Activated CD8-positive, alpha-beta memory T cell treated with anti-CD3 and anti-CD28 coated beads, Interleukin-2, amount 10 ng/mL, durations not matched to agents 7 days and 5 days (primary cell): ENCODE measurements at regions not wholly inside any gene's neighbourhood (a gene's known extent, or its start where the extent isn't known, plus 50 kb on each side); places are given as distances from the start of the nearest gene placed in this dataset.

Experiments used
- ATAC-seq: fragments of 150-1000 bp; cut with Tn5 transposase; one replicate; pipeline ENCODE4 v1.10.0; 2021; ENCODE audit warnings: moderate library complexity
- CTCF ChIA-PET: fragments of 350-600 bp; sonication (Branson Sonifier 250); formaldehyde crosslinking; loops from one replicate; lab custom pipeline; 2021; ENCODE audit warnings: antibody characterized with exemption; lab: Charles Lee
- DNase-seq: peaks from one replicate; pipeline ENCODE4 v3.0.0-alpha.2; 2020
- H3K27ac Mint-ChIP-seq: one replicate; pipeline ENCODE4 v1.8.0; 2021; ENCODE audit warnings: mild to moderate bottlenecking, mixed read lengths
- H3K27me3 Mint-ChIP-seq: one replicate; pipeline ENCODE4 v1.8.0; 2021; ENCODE audit warnings: mixed read lengths
- H3K36me3 Mint-ChIP-seq: one replicate; pipeline ENCODE4 v1.8.0; 2021; ENCODE audit warnings: mild to moderate bottlenecking, mixed read lengths
- H3K4me1 Mint-ChIP-seq: one replicate; pipeline ENCODE4 v1.8.0; 2021; ENCODE audit warnings: mixed read lengths
- H3K4me3 Mint-ChIP-seq: one replicate; pipeline ENCODE4 v1.8.0; 2021; ENCODE audit warnings: mild to moderate bottlenecking, moderate library complexity, mixed read lengths
- H3K9me3 Mint-ChIP-seq: one replicate; pipeline ENCODE4 v1.8.0; 2022; ENCODE audit warnings: low read depth, mixed read lengths

GRCh38 chr2:49260979-49261538 lies 106.7 kb upstream of the FSHR start:
- CTCF ChIA-PET: no interaction called here
- no peaks in the 10 kb centered on the region for H3K9me3 Mint-ChIP-seq
- DNase-seq: no peak
- no peak overlapping the region for H3K4me3 Mint-ChIP-seq
- H3K36me3 Mint-ChIP-seq: no peaks in the 10 kb centered on the region
- no peaks in the 10 kb centered on the region for H3K27me3 Mint-ChIP-seq
- ATAC-seq: no peak
- no peak overlapping the region for H3K27ac Mint-ChIP-seq
- H3K4me1 Mint-ChIP-seq: no peaks in the 10 kb centered on the region

- CTCF ChIA-PET: no interaction called here
- Mint-ChIP-seq H3K4me3 (no peak overlapping the region), H3K36me3 (no peaks in the 10 kb centered on the region), H3K9me3 (no peaks in the 10 kb centered on the region), H3K27me3 (no peaks in the 10 kb centered on the region), H3K27ac (no peak overlapping the region), H3K4me1 (no peaks in the 10 kb centered on the region)
- DNase-seq: no peak
- no peak for ATAC-seq
Measured at GRCh38 chr2:49259926-49260325, 105.6 kb upstream of the FSHR start.

- Mint-ChIP-seq H3K9me3 (peaks cover 3% of the 10 kb centered on the region), H3K4me3 (no peak overlapping the region), H3K4me1 (no peaks in the 10 kb centered on the region), H3K36me3 (no peaks in the 10 kb centered on the region), H3K27ac (no peak overlapping the region), H3K27me3 (no peaks in the 10 kb centered on the region)
- DNase-seq (no peak), ATAC-seq (no peak)
- CTCF ChIA-PET: no interaction called here
Measured at GRCh38 chr2:49255409-49255971, 101.2 kb upstream of the FSHR start.

- no peaks in the 10 kb centered on the region for H3K36me3 Mint-ChIP-seq
- ATAC-seq: no peak
- H3K4me1 Mint-ChIP-seq: no peaks in the 10 kb centered on the region
- H3K27me3 Mint-ChIP-seq: no peaks in the 10 kb centered on the region
- peaks cover 3% of the 10 kb centered on the region for H3K9me3 Mint-ChIP-seq
- H3K27ac Mint-ChIP-seq: no peak overlapping the region
- DNase-seq: no peak
- H3K4me3 Mint-ChIP-seq: no peak overlapping the region
- CTCF ChIA-PET: no interaction called here
Measured at GRCh38 chr2:49254401-49254800, 100.1 kb upstream of the FSHR start.

GRCh38 chr2:49251766-49252165 lies 97.5 kb upstream of the FSHR start:
- CTCF ChIA-PET: no interaction called here
- Mint-ChIP-seq H3K36me3 (no peaks in the 10 kb centered on the region), H3K4me3 (no peak overlapping the region), H3K4me1 (no peaks in the 10 kb centered on the region), H3K9me3 (peaks cover 3% of the 10 kb centered on the region), H3K27me3 (no peaks in the 10 kb centered on the region), H3K27ac (no peak overlapping the region)
- no peak for DNase-seq
- ATAC-seq: no peak

- no peak for ATAC-seq
- H3K4me3 Mint-ChIP-seq: no peak overlapping the region
- CTCF ChIA-PET: no interaction called here
- peaks cover 3% of the 10 kb centered on the region for H3K9me3 Mint-ChIP-seq
- H3K36me3 Mint-ChIP-seq: no peaks in the 10 kb centered on the region
- no peaks in the 10 kb centered on the region for H3K4me1 Mint-ChIP-seq
- no peak for DNase-seq
- no peaks in the 10 kb centered on the region for H3K27me3 Mint-ChIP-seq
- H3K27ac Mint-ChIP-seq: no peak overlapping the region
Measured at GRCh38 chr2:49251251-49251650, 96.9 kb upstream of the FSHR start.

GRCh38 chr2:49248506-49248905 lies 94.2 kb upstream of the FSHR start:
- ATAC-seq (no peak), DNase-seq (no peak)
- CTCF ChIA-PET: interaction anchor here (0.9 kb wide), 1 partner anchor 14 kb away, joined by 3 read pairs; no protein-coding TSS in a partner anchor
- Mint-ChIP-seq H3K4me1 (no peaks in the 10 kb centered on the region), H3K27me3 (no peaks in the 10 kb centered on the region), H3K36me3 (no peaks in the 10 kb centered on the region), H3K4me3 (no peak overlapping the region), H3K27ac (no peak overlapping the region), H3K9me3 (peaks cover 7% of the 10 kb centered on the region)

- H3K27me3 Mint-ChIP-seq: no peaks in the 10 kb centered on the region
Measured at GRCh38 chr2:49241991-49242390, 87.7 kb upstream of the FSHR start.

GRCh38 chr2:49241501-49241900 lies 87.2 kb upstream of the FSHR start:
- Mint-ChIP-seq H3K4me3 (no peak overlapping the region), H3K27me3 (no peaks in the 10 kb centered on the region), H3K4me1 (no peaks in the 10 kb centered on the region), H3K27ac (no peak overlapping the region), H3K36me3 (no peaks in the 10 kb centered on the region), H3K9me3 (peaks cover 7% of the 10 kb centered on the region)
- CTCF ChIA-PET: no interaction called here
- no peak for ATAC-seq
- DNase-seq: no peak

More at GRCh38 chr2:49241991-49242390, 87.7 kb upstream of the FSHR start:
- ATAC-seq: no peak
- DNase-seq: no peak
- no peaks in the 10 kb centered on the region for H3K36me3 Mint-ChIP-seq
- H3K9me3 Mint-ChIP-seq: peaks cover 7% of the 10 kb centered on the region
- no peak overlapping the region for H3K4me3 Mint-ChIP-seq
- H3K4me1 Mint-ChIP-seq: no peaks in the 10 kb centered on the region
- H3K27ac Mint-ChIP-seq: no peak overlapping the region
- CTCF ChIA-PET: no interaction called here

- Mint-ChIP-seq H3K27me3 (no peaks in the 10 kb centered on the region), H3K4me3 (no peak overlapping the region), H3K9me3 (peaks cover 8% of the 10 kb centered on the region), H3K36me3 (no peaks in the 10 kb centered on the region), H3K27ac (no peak overlapping the region), H3K4me1 (no peaks in the 10 kb centered on the region)
- ATAC-seq (no peak), DNase-seq (no peak)
- CTCF ChIA-PET: no interaction called here
Measured at GRCh38 chr2:49240608-49241007, 86.3 kb upstream of the FSHR start.

GRCh38 chr2:49238604-49238960 lies 84.3 kb upstream of the FSHR start:
- H3K9me3 Mint-ChIP-seq: peaks cover 4% of the 10 kb centered on the region
- no peak overlapping the region for H3K4me3 Mint-ChIP-seq
- no peak for ATAC-seq
- CTCF ChIA-PET: no interaction called here
- H3K27me3 Mint-ChIP-seq: no peaks in the 10 kb centered on the region
- H3K36me3 Mint-ChIP-seq: no peaks in the 10 kb centered on the region
- H3K27ac Mint-ChIP-seq: no peak overlapping the region
- no peak for DNase-seq
- H3K4me1 Mint-ChIP-seq: no peaks in the 10 kb centered on the region

GRCh38 chr2:49237867-49238603 lies 83.7 kb upstream of the FSHR start:
- no peak for ATAC-seq
- CTCF ChIA-PET: no interaction called here
- H3K4me1 Mint-ChIP-seq: no peaks in the 10 kb centered on the region
- no peaks in the 10 kb centered on the region for H3K27me3 Mint-ChIP-seq
- no peak overlapping the region for H3K4me3 Mint-ChIP-seq
- DNase-seq: no peak
- H3K9me3 Mint-ChIP-seq: peaks cover 4% of the 10 kb centered on the region
- no peaks in the 10 kb centered on the region for H3K36me3 Mint-ChIP-seq
- no peak overlapping the region for H3K27ac Mint-ChIP-seq

- DNase-seq: no peak
- H3K4me3 Mint-ChIP-seq: no peak overlapping the region
- CTCF ChIA-PET: no interaction called here
Measured at GRCh38 chr2:49236316-49236715, 82.0 kb upstream of the FSHR start.

GRCh38 chr2:49226360-49226759 lies 72.0 kb upstream of the FSHR start:
- DNase-seq (no peak), ATAC-seq (no peak)
- H3K27me3 Mint-ChIP-seq: no peaks in the 10 kb centered on the region
- CTCF ChIA-PET: no interaction called here
- H3K9me3 Mint-ChIP-seq: no peaks in the 10 kb centered on the region
- no peak overlapping the region for H3K4me3 Mint-ChIP-seq
- H3K36me3 Mint-ChIP-seq: no peaks in the 10 kb centered on the region
- H3K4me1 Mint-ChIP-seq: no peaks in the 10 kb centered on the region
- no peak overlapping the region for H3K27ac Mint-ChIP-seq

More at GRCh38 chr2:49236316-49236715, 82.0 kb upstream of the FSHR start:
- H3K4me1 Mint-ChIP-seq: no peaks in the 10 kb centered on the region
- H3K27ac Mint-ChIP-seq: no peak overlapping the region
- no peak for ATAC-seq
- no peaks in the 10 kb centered on the region for H3K36me3 Mint-ChIP-seq
- peaks cover 8% of the 10 kb centered on the region for H3K9me3 Mint-ChIP-seq
- no peaks in the 10 kb centered on the region for H3K27me3 Mint-ChIP-seq
